ENCODE measurements at regions not wholly inside any gene's neighbourhood (a gene's known extent, or its start where the extent isn't known, plus 50 kb on each side); places are given as distances from the start of the nearest gene placed in this dataset.

DNA sequence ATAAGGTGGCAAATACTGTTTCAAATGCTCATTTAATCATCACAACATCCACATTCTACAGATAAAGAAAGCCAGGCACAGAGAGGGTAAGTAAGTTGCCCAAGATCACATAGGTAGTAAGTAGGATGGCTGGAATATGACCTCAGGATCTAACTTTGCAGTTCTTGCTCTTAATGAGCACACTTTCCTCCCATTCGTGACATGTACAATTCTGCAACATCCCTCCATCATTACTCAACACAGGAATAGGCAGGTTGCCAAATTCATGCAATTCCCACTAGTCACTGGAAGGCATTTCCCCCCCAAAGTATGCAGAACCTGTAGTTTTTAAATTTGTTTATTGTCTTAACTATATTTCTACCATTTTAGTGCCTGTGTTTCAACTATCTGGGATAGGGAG lies 109.2 kb downstream of the OLFM4 start:
- H3K4me3 Mint-ChIP-seq = no peak overlapping the region
- H3K27me3 ChIP-seq (ENCODE audit: control insufficient read depth in 2 of 2, insufficient read depth in 2 of 2, low read length in 2 of 2) = no peaks in the 10 kb centered on the region
- H3K4me1 ChIP-seq (ENCODE audit: control insufficient read depth in 1 of 2, insufficient read depth in 2 of 2, low read length in 2 of 2) = no peaks in the 10 kb centered on the region
- H3K36me3 Mint-ChIP-seq = no peaks in the 10 kb centered on the region
- no peak overlapping the region for H3K4me3 ChIP-seq (replicated peaks in 1 of 3; ENCODE audit: low read depth in 2 of 3, low read length in 3 of 3)
- WGBS (ENCODE audit: insufficient coverage) = 0% methylated on average over 1 of the region's 1 CpG
- H2AFZ ChIP-seq (ENCODE audit: insufficient read depth, low read depth, low read length, poor library complexity, severe bottlenecking) = no peak overlapping the region
- DNase-seq = no peak
- H3K9ac ChIP-seq (ENCODE audit: insufficient read depth, low read length, poor library complexity, severe bottlenecking) = no peak overlapping the region
- H3K27ac ChIP-seq (ENCODE audit: low read depth in 1 of 2, low read length in 2 of 2) = no peak overlapping the region
- H3K4me2 ChIP-seq (replicated peaks; ENCODE audit: extremely low read depth, low read length, poor library complexity, severe bottlenecking) = no peak overlapping the region
- no peaks in the 10 kb centered on the region for H3K9me3 Mint-ChIP-seq
- TF ChIP-seq, protein P1, sequence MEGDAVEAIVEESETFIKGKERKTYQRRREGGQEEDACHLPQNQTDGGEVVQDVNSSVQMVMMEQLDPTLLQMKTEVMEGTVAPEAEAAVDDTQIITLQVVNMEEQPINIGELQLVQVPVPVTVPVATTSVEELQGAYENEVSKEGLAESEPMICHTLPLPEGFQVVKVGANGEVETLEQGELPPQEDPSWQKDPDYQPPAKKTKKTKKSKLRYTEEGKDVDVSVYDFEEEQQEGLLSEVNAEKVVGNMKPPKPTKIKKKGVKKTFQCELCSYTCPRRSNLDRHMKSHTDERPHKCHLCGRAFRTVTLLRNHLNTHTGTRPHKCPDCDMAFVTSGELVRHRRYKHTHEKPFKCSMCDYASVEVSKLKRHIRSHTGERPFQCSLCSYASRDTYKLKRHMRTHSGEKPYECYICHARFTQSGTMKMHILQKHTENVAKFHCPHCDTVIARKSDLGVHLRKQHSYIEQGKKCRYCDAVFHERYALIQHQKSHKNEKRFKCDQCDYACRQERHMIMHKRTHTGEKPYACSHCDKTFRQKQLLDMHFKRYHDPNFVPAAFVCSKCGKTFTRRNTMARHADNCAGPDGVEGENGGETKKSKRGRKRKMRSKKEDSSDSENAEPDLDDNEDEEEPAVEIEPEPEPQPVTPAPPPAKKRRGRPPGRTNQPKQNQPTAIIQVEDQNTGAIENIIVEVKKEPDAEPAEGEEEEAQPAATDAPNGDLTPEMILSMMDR (IDR thresholded peaks at IDR 0.05) = no peak
- peaks cover 0 to 3% (median 0%) of the 10 kb centered on the region in 3 donors for H3K27me3 Mint-ChIP-seq (ENCODE audit: low read depth in 3 of 3)
- no peaks in the 10 kb centered on the region for H3K9me3 ChIP-seq (replicated peaks in 1 of 2; ENCODE audit: control insufficient read depth in 1 of 2, insufficient read depth in 1 of 2, low read length in 2 of 2)
- no peaks in the 10 kb centered on the region for H3K79me2 ChIP-seq (ENCODE audit: insufficient read depth, low read length)
- peak overlapping the region in 1 of 7 donors; percentile 33 for H3K27ac Mint-ChIP-seq
- intact Hi-C loops (cut with micrococcal nuclease) = no loop called here
- H3K36me3 ChIP-seq (replicated peaks in 1 of 2; ENCODE audit: control insufficient read depth in 1 of 2, insufficient read depth in 2 of 2, low read length in 2 of 2) = no peaks in the 10 kb centered on the region
- no peaks in the 10 kb centered on the region for H3K4me1 Mint-ChIP-seq
- H4K20me1 ChIP-seq (ENCODE audit: insufficient read depth, low read length) = no peaks in the 10 kb centered on the region

- Mint-ChIP-seq H3K4me1 (no peaks in the 10 kb centered on the region), H3K4me3 (no peak overlapping the region), H3K27me3 (ENCODE audit: low read depth in 3 of 3) (peaks cover 0 to 3% (median 0%) of the 10 kb centered on the region in 3 donors), H3K9me3 (no peaks in the 10 kb centered on the region), H3K27ac (peak overlapping the region in 1 of 7 donors; percentile 34), H3K36me3 (no peaks in the 10 kb centered on the region)
- Histone ChIP-seq H3K4me1 (ENCODE audit: control insufficient read depth in 1 of 2, insufficient read depth in 2 of 2, low read length in 2 of 2) (no peaks in the 10 kb centered on the region), H3K79me2 (ENCODE audit: insufficient read depth, low read length) (no peaks in the 10 kb centered on the region), H3K27ac (ENCODE audit: low read depth in 1 of 2, low read length in 2 of 2) (no peak overlapping the region), H3K36me3 (replicated peaks in 1 of 2; ENCODE audit: control insufficient read depth in 1 of 2, insufficient read depth in 2 of 2, low read length in 2 of 2) (no peaks in the 10 kb centered on the region), H3K9ac (ENCODE audit: insufficient read depth, low read length, poor library complexity, severe bottlenecking) (no peak overlapping the region), H4K20me1 (ENCODE audit: insufficient read depth, low read length) (no peaks in the 10 kb centered on the region), H3K27me3 (ENCODE audit: control insufficient read depth in 2 of 2, insufficient read depth in 2 of 2, low read length in 2 of 2) (no peaks in the 10 kb centered on the region), H3K4me3 (replicated peaks in 1 of 3; ENCODE audit: low read depth in 2 of 3, low read length in 3 of 3) (no peak overlapping the region), H2AFZ (ENCODE audit: insufficient read depth, low read depth, low read length, poor library complexity, severe bottlenecking) (no peak overlapping the region), H3K4me2 (replicated peaks; ENCODE audit: extremely low read depth, low read length, poor library complexity, severe bottlenecking) (no peak overlapping the region), H3K9me3 (replicated peaks in 1 of 2; ENCODE audit: control insufficient read depth in 1 of 2, insufficient read depth in 1 of 2, low read length in 2 of 2) (no peaks in the 10 kb centered on the region)
- WGBS (ENCODE audit: insufficient coverage) = 92% methylated on average over 10 of the region's 14 CpGs
- DNase-seq = no peak
- TF ChIP-seq, protein P1 (IDR thresholded peaks at IDR 0.05) = no peak
- intact Hi-C loops (cut with micrococcal nuclease) = no loop called here
Observed at GRCh38 chr13:53138376-53139036, 109.9 kb downstream of the OLFM4 start.
